ENCODE measurements at regions not wholly inside any gene's neighbourhood (a gene's known extent, or its start where the extent isn't known, plus 50 kb on each side); places are given as distances from the start of the nearest gene placed in this dataset.
"Not testable (repeated sequence)": the region's sequence is repeated elsewhere in the genome, so short reads cannot be mapped to it uniquely, and the experiment has no call there.

- DNase-seq (ENCODE audit: low spot score); H3K27ac Mint-ChIP-seq (ENCODE audit: unreplicated experiment); H3K27me3 Mint-ChIP-seq (ENCODE audit: low read depth); H3K36me3 Mint-ChIP-seq (ENCODE audit: low read depth); H3K4me1 Mint-ChIP-seq (ENCODE audit: low read depth); H3K4me3 Mint-ChIP-seq (ENCODE audit: unreplicated experiment): not testable (repeated sequence)
- peaks cover 20% of the 10 kb centered on the region for H3K9me3 Mint-ChIP-seq (ENCODE audit: low read depth)
Measured at GRCh38 chr7:57060506-57060905, 71.7 kb downstream of the ZNF479 start.

- not testable (repeated sequence) for H3K36me3 Mint-ChIP-seq (ENCODE audit: low read depth); H3K4me1 Mint-ChIP-seq (ENCODE audit: low read depth); H3K27me3 Mint-ChIP-seq (ENCODE audit: low read depth); H3K4me3 Mint-ChIP-seq (ENCODE audit: unreplicated experiment); DNase-seq (ENCODE audit: low spot score); H3K9me3 Mint-ChIP-seq (ENCODE audit: low read depth); H3K27ac Mint-ChIP-seq (ENCODE audit: unreplicated experiment)
Measured at GRCh38 chr7:57016341-57016740, 115.9 kb downstream of the ZNF479 start.

GRCh38 chr7:57013707-57014106 is 118.5 kb downstream of the ZNF479 start:
- H3K27ac Mint-ChIP-seq (ENCODE audit: unreplicated experiment); H3K27me3 Mint-ChIP-seq (ENCODE audit: low read depth); H3K9me3 Mint-ChIP-seq (ENCODE audit: low read depth); H3K36me3 Mint-ChIP-seq (ENCODE audit: low read depth); H3K4me1 Mint-ChIP-seq (ENCODE audit: low read depth); H3K4me3 Mint-ChIP-seq (ENCODE audit: unreplicated experiment): not testable (repeated sequence)
- peak; percentile 77 for DNase-seq (ENCODE audit: low spot score)

- H3K27ac Mint-ChIP-seq (ENCODE audit: unreplicated experiment); H3K4me3 Mint-ChIP-seq (ENCODE audit: unreplicated experiment); H3K9me3 Mint-ChIP-seq (ENCODE audit: low read depth); H3K27me3 Mint-ChIP-seq (ENCODE audit: low read depth); H3K36me3 Mint-ChIP-seq (ENCODE audit: low read depth); H3K4me1 Mint-ChIP-seq (ENCODE audit: low read depth): not testable (repeated sequence)
- DNase-seq (ENCODE audit: low spot score), result peak; percentile 87
Measured at GRCh38 chr7:57012907-57013306, 119.3 kb downstream of the ZNF479 start.

GRCh38 chr7:57009230-57009629 is 123.0 kb downstream of the ZNF479 start:
- H3K9me3 Mint-ChIP-seq (ENCODE audit: low read depth); H3K27ac Mint-ChIP-seq (ENCODE audit: unreplicated experiment); H3K4me1 Mint-ChIP-seq (ENCODE audit: low read depth); DNase-seq (ENCODE audit: low spot score); H3K4me3 Mint-ChIP-seq (ENCODE audit: unreplicated experiment); H3K27me3 Mint-ChIP-seq (ENCODE audit: low read depth); H3K36me3 Mint-ChIP-seq (ENCODE audit: low read depth): not testable (repeated sequence)

GRCh38 chr7:57005974-57006373 is 126.3 kb downstream of the ZNF479 start:
- not testable (repeated sequence) for H3K27me3 Mint-ChIP-seq (ENCODE audit: low read depth); DNase-seq (ENCODE audit: low spot score); H3K36me3 Mint-ChIP-seq (ENCODE audit: low read depth); H3K27ac Mint-ChIP-seq (ENCODE audit: unreplicated experiment); H3K9me3 Mint-ChIP-seq (ENCODE audit: low read depth); H3K4me3 Mint-ChIP-seq (ENCODE audit: unreplicated experiment); H3K4me1 Mint-ChIP-seq (ENCODE audit: low read depth)

- not testable (repeated sequence) for H3K9me3 Mint-ChIP-seq (ENCODE audit: low read depth); DNase-seq (ENCODE audit: low spot score); H3K27me3 Mint-ChIP-seq (ENCODE audit: low read depth); H3K27ac Mint-ChIP-seq (ENCODE audit: unreplicated experiment); H3K4me3 Mint-ChIP-seq (ENCODE audit: unreplicated experiment); H3K36me3 Mint-ChIP-seq (ENCODE audit: low read depth); H3K4me1 Mint-ChIP-seq (ENCODE audit: low read depth)
Measured at GRCh38 chr7:57003821-57004220, 128.4 kb downstream of the ZNF479 start.

GRCh38 chr7:57001926-57002325 is 130.3 kb downstream of the ZNF479 start:
- H3K27ac Mint-ChIP-seq (ENCODE audit: unreplicated experiment); DNase-seq (ENCODE audit: low spot score); H3K9me3 Mint-ChIP-seq (ENCODE audit: low read depth); H3K4me3 Mint-ChIP-seq (ENCODE audit: unreplicated experiment); H3K27me3 Mint-ChIP-seq (ENCODE audit: low read depth); H3K4me1 Mint-ChIP-seq (ENCODE audit: low read depth); H3K36me3 Mint-ChIP-seq (ENCODE audit: low read depth): not testable (repeated sequence)

- not testable (repeated sequence) for H3K4me1 Mint-ChIP-seq (ENCODE audit: low read depth); H3K36me3 Mint-ChIP-seq (ENCODE audit: low read depth); H3K27ac Mint-ChIP-seq (ENCODE audit: unreplicated experiment); H3K9me3 Mint-ChIP-seq (ENCODE audit: low read depth); H3K27me3 Mint-ChIP-seq (ENCODE audit: low read depth); H3K4me3 Mint-ChIP-seq (ENCODE audit: unreplicated experiment)
- DNase-seq (ENCODE audit: low spot score), result peak; percentile 69
Measured at GRCh38 chr7:56993779-56994178, 138.5 kb downstream of the ZNF479 start.

- not testable (repeated sequence) for H3K4me3 Mint-ChIP-seq (ENCODE audit: unreplicated experiment); H3K27ac Mint-ChIP-seq (ENCODE audit: unreplicated experiment); H3K4me1 Mint-ChIP-seq (ENCODE audit: low read depth); DNase-seq (ENCODE audit: low spot score); H3K27me3 Mint-ChIP-seq (ENCODE audit: low read depth); H3K9me3 Mint-ChIP-seq (ENCODE audit: low read depth); H3K36me3 Mint-ChIP-seq (ENCODE audit: low read depth)
Measured at GRCh38 chr7:56957737-56958408, 174.4 kb downstream of the ZNF479 start.

- not testable (repeated sequence) for H3K4me1 Mint-ChIP-seq (ENCODE audit: low read depth); H3K27ac Mint-ChIP-seq (ENCODE audit: unreplicated experiment); H3K36me3 Mint-ChIP-seq (ENCODE audit: low read depth); H3K9me3 Mint-ChIP-seq (ENCODE audit: low read depth); DNase-seq (ENCODE audit: low spot score); H3K27me3 Mint-ChIP-seq (ENCODE audit: low read depth); H3K4me3 Mint-ChIP-seq (ENCODE audit: unreplicated experiment)
Measured at GRCh38 chr7:56957086-56957485, 175.2 kb downstream of the ZNF479 start.

- not testable (repeated sequence) for H3K27ac Mint-ChIP-seq (ENCODE audit: unreplicated experiment); H3K36me3 Mint-ChIP-seq (ENCODE audit: low read depth); H3K4me1 Mint-ChIP-seq (ENCODE audit: low read depth); H3K9me3 Mint-ChIP-seq (ENCODE audit: low read depth); H3K4me3 Mint-ChIP-seq (ENCODE audit: unreplicated experiment); DNase-seq (ENCODE audit: low spot score); H3K27me3 Mint-ChIP-seq (ENCODE audit: low read depth)
Measured at GRCh38 chr7:56948390-56949379, 183.6 kb downstream of the ZNF479 start.

GRCh38 chr7:56940050-56940449 is 192.2 kb downstream of the ZNF479 start:
- H3K9me3 Mint-ChIP-seq (ENCODE audit: low read depth); H3K27me3 Mint-ChIP-seq (ENCODE audit: low read depth); H3K27ac Mint-ChIP-seq (ENCODE audit: unreplicated experiment); DNase-seq (ENCODE audit: low spot score); H3K4me1 Mint-ChIP-seq (ENCODE audit: low read depth); H3K36me3 Mint-ChIP-seq (ENCODE audit: low read depth); H3K4me3 Mint-ChIP-seq (ENCODE audit: unreplicated experiment): not testable (repeated sequence)
